ENCODE measurements at regions not wholly inside any gene's neighbourhood (a gene's known extent, or its start where the extent isn't known, plus 50 kb on each side); places are given as distances from the start of the nearest gene placed in this dataset.

DNA sequence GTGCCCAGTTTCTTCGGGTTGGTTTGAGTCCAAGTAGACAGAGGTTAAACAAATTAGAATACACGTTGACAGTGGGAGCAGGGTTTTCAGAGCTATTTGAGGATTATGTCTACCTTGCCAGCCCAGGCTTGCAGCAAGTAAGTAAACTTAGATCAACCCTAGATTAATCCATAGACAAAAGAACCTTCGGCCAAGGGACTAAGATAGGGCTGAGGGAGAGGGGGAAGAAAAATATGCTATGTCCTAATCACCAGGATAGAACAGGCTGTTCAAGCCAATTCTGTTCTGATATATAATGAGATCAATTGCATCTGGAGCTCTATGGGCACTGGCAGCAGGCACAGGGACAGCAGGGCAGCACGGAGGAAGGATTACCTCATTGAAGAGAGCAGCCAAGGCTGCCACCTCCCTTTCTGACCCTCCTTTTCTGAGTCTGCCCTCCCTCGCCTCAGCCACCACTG, 377.7 kb downstream of the PIK3R1 start:
- TF ChIP-seq POLR2AphosphoS5 (IDR thresholded peaks at IDR 0.05; ENCODE audit: low read depth, low read length) (no peak), TAF1 (IDR thresholded peaks at IDR 0.05; ENCODE audit: borderline replicate concordance, insufficient read depth, low read length) (no peak)

Data from PFSK-1 (cell line).